ENCODE measurements at regions not wholly inside any gene's neighbourhood (a gene's known extent, or its start where the extent isn't known, plus 50 kb on each side); places are given as distances from the start of the nearest gene placed in this dataset.
"Not testable (repeated sequence)": the region's sequence is repeated elsewhere in the genome, so short reads cannot be mapped to it uniquely, and the experiment has no call there.

DNA sequence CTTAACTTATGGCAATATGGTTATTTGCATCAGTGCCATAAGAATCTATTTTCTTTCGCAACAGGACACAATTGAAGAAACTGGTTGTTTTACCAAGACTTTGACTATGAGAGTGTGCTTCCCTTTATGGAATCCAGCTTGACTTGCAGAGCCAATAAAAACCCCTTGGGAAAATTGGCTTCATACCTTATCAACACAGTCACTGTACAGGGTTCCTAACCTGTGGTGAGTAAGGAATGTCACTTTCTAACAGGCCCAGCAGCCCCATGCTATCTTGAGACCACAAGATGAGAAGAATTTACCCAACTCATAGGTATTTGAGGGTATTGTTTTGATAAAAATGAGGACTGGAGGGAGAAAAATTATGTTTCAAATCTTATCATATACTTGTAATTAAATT, 418.5 kb upstream of the MAP2 start:
- no peaks in the 10 kb centered on the region for H3K36me3 ChIP-seq (ENCODE audit: insufficient read depth, low read length)
- intact Hi-C loops (cut with DNase I, micrococcal nuclease): no loop called here
- no peaks in the 10 kb centered on the region for H3K27me3 ChIP-seq (ENCODE audit: control insufficient read depth in 1 of 2, insufficient read depth in 2 of 2, low read length in 2 of 2)
- no peak overlapping the region for H3K4me3 ChIP-seq (ENCODE audit: low read length)
- Mint-ChIP-seq H3K9me3 (peaks cover 10% of the 10 kb centered on the region), H3K27ac (no peak overlapping the region), H3K36me3 (ENCODE audit: low read depth) (no peaks in the 10 kb centered on the region), H3K4me3 (no peak overlapping the region), H3K4me1 (ENCODE audit: low read depth) (no peaks in the 10 kb centered on the region), H3K27me3 (no peaks in the 10 kb centered on the region)
- POLR2A ChIA-PET: no interaction called here
- ATAC-seq (ENCODE audit: poor library complexity): no peak
- H3K9me3 ChIP-seq (ENCODE audit: control insufficient read depth in 1 of 2, insufficient read depth in 1 of 2, low read length in 2 of 2): peaks cover 0 to 6% of the 10 kb centered on the region in 2 experiments
- no peak for DNase-seq
- H3K4me1 ChIP-seq (ENCODE audit: insufficient read depth, low read length): no peaks in the 10 kb centered on the region
- H3K27ac ChIP-seq (ENCODE audit: low read depth in 1 of 2, low read length in 2 of 2): no peak overlapping the region
- TF ChIP-seq, protein P1, sequence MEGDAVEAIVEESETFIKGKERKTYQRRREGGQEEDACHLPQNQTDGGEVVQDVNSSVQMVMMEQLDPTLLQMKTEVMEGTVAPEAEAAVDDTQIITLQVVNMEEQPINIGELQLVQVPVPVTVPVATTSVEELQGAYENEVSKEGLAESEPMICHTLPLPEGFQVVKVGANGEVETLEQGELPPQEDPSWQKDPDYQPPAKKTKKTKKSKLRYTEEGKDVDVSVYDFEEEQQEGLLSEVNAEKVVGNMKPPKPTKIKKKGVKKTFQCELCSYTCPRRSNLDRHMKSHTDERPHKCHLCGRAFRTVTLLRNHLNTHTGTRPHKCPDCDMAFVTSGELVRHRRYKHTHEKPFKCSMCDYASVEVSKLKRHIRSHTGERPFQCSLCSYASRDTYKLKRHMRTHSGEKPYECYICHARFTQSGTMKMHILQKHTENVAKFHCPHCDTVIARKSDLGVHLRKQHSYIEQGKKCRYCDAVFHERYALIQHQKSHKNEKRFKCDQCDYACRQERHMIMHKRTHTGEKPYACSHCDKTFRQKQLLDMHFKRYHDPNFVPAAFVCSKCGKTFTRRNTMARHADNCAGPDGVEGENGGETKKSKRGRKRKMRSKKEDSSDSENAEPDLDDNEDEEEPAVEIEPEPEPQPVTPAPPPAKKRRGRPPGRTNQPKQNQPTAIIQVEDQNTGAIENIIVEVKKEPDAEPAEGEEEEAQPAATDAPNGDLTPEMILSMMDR (IDR thresholded peaks at IDR 0.05): no peak
- CTCF ChIA-PET: no interaction called here

DNA sequence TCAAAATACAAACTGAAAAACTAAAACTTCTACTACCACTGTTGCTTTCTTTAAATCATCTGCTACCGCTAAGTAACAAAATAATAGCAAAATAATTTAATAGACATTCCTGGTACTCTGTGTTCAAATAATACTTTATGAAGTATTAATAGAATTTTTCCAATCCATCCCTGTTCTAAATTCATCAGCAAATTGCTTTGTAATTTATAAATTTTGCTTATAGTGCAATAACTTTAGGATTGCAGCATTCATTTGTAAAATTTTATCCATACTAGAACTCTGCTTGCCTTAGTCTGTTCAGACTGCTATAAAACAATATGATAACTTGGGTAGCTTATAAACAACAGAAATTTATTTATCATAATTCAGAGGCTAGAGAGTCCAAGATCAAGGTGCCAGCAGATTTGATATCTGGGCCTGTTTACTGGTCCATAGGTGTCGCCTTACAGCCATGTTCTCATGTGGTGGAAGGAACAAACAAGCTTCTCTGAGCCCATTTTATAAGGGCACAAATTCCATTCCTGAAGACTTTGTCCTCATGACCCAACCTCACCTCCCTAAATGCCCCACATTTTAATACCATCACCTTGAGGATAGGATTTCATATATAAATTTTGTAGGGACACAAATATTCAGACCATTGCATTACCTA, 415.1 kb upstream of the MAP2 start:
- H3K4me3 Mint-ChIP-seq: no peak overlapping the region
- POLR2A ChIA-PET: no interaction called here
- Histone ChIP-seq H3K27ac (ENCODE audit: low read depth in 1 of 2, low read length in 2 of 2) (no peak overlapping the region), H3K4me1 (ENCODE audit: insufficient read depth, low read length) (no peaks in the 10 kb centered on the region), H3K4me3 (ENCODE audit: low read length) (no peak overlapping the region), H3K27me3 (ENCODE audit: control insufficient read depth in 1 of 2, insufficient read depth in 2 of 2, low read length in 2 of 2) (no peaks in the 10 kb centered on the region), H3K9me3 (ENCODE audit: control insufficient read depth in 1 of 2, insufficient read depth in 1 of 2, low read length in 2 of 2) (peaks cover 0 to 4% of the 10 kb centered on the region in 2 experiments), H3K36me3 (ENCODE audit: insufficient read depth, low read length) (no peaks in the 10 kb centered on the region)
- CTCF ChIA-PET: no interaction called here
- H3K27ac Mint-ChIP-seq: no peak overlapping the region
- no peaks in the 10 kb centered on the region for H3K27me3 Mint-ChIP-seq
- H3K36me3 Mint-ChIP-seq (ENCODE audit: low read depth): no peaks in the 10 kb centered on the region
- H3K4me1 Mint-ChIP-seq (ENCODE audit: low read depth): no peaks in the 10 kb centered on the region
- no peak for ATAC-seq (ENCODE audit: poor library complexity)
- TF ChIP-seq, protein P1 (IDR thresholded peaks at IDR 0.05): no peak
- H3K9me3 Mint-ChIP-seq: peaks cover 12% of the 10 kb centered on the region
- no peak for DNase-seq
- intact Hi-C loops (cut with DNase I, micrococcal nuclease): no loop called here

DNA sequence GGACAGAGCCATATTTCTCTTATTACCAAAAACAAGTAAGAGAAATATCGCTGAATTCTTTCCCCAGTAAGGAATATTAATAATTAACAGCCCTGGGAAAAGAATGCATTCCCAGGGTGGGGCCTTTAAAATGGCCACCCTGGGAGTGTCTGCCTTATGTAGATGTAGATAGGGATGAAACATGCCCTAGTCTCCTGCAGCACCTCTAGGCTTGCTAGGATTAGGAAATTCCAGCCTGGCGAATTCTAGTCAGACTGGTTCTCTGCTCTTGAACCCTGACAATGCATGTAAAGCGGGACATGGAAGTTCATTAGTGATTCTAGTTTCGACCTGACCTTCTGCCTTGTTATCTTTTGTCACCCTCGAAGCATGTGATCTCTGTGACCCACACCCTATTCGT, 405.2 kb upstream of the MAP2 start:
- POLR2A ChIA-PET; H3K27ac Mint-ChIP-seq; H3K9me3 ChIP-seq (ENCODE audit: control insufficient read depth in 1 of 2, insufficient read depth in 1 of 2, low read length in 2 of 2); H3K36me3 Mint-ChIP-seq (ENCODE audit: low read depth); H3K27ac ChIP-seq (ENCODE audit: low read depth in 1 of 2, low read length in 2 of 2); H3K4me1 Mint-ChIP-seq (ENCODE audit: low read depth); H3K4me3 Mint-ChIP-seq; H3K4me1 ChIP-seq (ENCODE audit: insufficient read depth, low read length); CTCF ChIA-PET; H3K27me3 ChIP-seq (ENCODE audit: control insufficient read depth in 1 of 2, insufficient read depth in 2 of 2, low read length in 2 of 2); H3K4me3 ChIP-seq (ENCODE audit: low read length); H3K9me3 Mint-ChIP-seq; DNase-seq; H3K36me3 ChIP-seq (ENCODE audit: insufficient read depth, low read length); ATAC-seq (ENCODE audit: poor library complexity); intact Hi-C loops (cut with DNase I, micrococcal nuclease); H3K27me3 Mint-ChIP-seq: not testable (repeated sequence)

DNA sequence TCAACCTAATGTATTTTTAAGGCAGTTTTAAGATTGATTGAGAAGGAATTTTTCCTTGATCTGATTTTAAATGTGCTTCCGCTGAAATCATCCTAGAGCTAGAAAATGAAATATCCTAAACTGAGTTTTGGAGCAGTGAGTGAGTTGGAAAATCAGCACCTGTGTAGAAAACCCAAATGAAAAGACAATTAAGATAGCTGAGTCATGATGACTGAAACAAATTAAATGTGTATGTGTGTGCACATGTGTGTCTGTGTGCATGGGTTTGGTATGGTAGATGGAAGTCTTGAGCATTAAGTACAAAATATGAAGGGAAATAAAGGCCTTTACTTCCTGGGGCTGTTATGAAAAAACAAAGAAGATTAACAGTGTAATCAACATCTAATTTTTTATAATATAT, 394.6 kb upstream of the MAP2 start:
- H3K27ac Mint-ChIP-seq: no peak overlapping the region
- Histone ChIP-seq H3K36me3 (ENCODE audit: insufficient read depth, low read length) (no peaks in the 10 kb centered on the region), H3K4me1 (ENCODE audit: insufficient read depth, low read length) (no peaks in the 10 kb centered on the region), H3K9me3 (ENCODE audit: control insufficient read depth in 1 of 2, insufficient read depth in 1 of 2, low read length in 2 of 2) (no peaks in the 10 kb centered on the region), H3K4me3 (ENCODE audit: low read length) (no peak overlapping the region), H3K27me3 (ENCODE audit: control insufficient read depth in 1 of 2, insufficient read depth in 2 of 2, low read length in 2 of 2) (no peaks in the 10 kb centered on the region), H3K27ac (ENCODE audit: low read depth in 1 of 2, low read length in 2 of 2) (no peak overlapping the region)
- POLR2A ChIA-PET: no interaction called here
- H3K27me3 Mint-ChIP-seq: no peaks in the 10 kb centered on the region
- H3K9me3 Mint-ChIP-seq: peaks cover 6% of the 10 kb centered on the region
- H3K4me1 Mint-ChIP-seq (ENCODE audit: low read depth): no peaks in the 10 kb centered on the region
- TF ChIP-seq, protein P1 (IDR thresholded peaks at IDR 0.05): no peak
- DNase-seq (no peak), ATAC-seq (ENCODE audit: poor library complexity) (no peak)
- no peaks in the 10 kb centered on the region for H3K36me3 Mint-ChIP-seq (ENCODE audit: low read depth)
- no peak overlapping the region for H3K4me3 Mint-ChIP-seq
- intact Hi-C loops (cut with DNase I, micrococcal nuclease): no loop called here
- CTCF ChIA-PET: no interaction called here

Data from CD4-positive, alpha-beta T cell (primary cell).